ENCODE measurements at regions not wholly inside any gene's neighbourhood (a gene's known extent, or its start where the extent isn't known, plus 50 kb on each side); places are given as distances from the start of the nearest gene placed in this dataset.

GRCh38 chr14:104521816-104522745 lies 57.5 kb upstream of the C14orf180 start:
- DNase-seq (ENCODE audit: extremely low read depth in 1 of 2, low read depth in 1 of 2) = no peak

DNA sequence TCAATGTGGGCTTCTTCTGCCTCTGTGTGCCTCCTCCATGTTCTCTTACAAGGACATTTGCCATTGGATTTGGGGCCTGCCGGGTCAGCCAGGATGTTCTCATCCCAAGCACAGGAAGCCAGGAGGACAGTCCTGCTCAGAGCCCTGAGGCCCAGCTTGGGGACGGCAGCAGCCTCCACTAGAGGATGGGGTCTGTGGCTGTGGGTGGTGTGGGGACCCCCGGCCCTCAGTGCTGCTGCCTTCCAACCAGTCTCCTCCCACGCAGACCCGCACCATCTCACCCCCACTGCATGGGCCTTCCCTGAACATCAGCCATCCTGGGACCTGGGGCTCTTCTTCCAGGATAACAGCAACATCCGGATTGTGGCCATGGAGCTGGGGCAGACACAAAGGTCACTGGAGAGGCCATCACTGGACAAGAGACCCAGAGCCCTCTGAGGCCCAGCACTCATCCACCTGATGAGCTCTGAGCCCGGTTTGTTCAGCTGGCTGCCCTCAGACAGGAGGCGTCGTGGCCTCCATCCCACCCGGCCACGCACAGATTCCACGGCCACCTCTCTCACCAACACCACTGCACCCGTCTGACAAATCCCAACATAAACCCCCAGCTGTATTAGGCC lies 56.5 kb upstream of the C14orf180 start:
- DNase-seq (ENCODE audit: extremely low read depth in 1 of 2, low read depth in 1 of 2) = no peak

GRCh38 chr14:104523546-104523935 lies 56.0 kb upstream of the C14orf180 start:
- no peak for DNase-seq (ENCODE audit: extremely low read depth in 1 of 2, low read depth in 1 of 2)

DNA sequence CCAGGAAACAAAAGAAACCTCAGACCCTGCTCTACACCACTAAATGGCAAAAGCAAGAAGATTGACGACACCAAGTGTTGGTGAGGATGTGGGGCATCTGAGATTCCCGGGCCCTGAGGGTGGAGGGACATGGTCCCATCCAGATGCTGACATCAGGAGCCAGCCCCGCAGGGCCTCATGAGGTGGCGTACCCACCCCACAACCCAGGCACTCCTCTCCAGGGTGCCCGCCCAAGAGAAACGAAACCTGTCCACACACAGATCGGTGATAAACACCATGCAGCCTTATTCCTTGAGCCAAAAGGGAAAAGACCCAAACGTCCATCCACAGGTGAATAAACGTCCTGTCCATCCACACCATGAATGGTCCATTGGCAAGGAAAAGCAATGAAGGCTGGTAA lies 54.8 kb upstream of the C14orf180 start:
- DNase-seq (ENCODE audit: extremely low read depth in 1 of 2, low read depth in 1 of 2) = no peak

DNA sequence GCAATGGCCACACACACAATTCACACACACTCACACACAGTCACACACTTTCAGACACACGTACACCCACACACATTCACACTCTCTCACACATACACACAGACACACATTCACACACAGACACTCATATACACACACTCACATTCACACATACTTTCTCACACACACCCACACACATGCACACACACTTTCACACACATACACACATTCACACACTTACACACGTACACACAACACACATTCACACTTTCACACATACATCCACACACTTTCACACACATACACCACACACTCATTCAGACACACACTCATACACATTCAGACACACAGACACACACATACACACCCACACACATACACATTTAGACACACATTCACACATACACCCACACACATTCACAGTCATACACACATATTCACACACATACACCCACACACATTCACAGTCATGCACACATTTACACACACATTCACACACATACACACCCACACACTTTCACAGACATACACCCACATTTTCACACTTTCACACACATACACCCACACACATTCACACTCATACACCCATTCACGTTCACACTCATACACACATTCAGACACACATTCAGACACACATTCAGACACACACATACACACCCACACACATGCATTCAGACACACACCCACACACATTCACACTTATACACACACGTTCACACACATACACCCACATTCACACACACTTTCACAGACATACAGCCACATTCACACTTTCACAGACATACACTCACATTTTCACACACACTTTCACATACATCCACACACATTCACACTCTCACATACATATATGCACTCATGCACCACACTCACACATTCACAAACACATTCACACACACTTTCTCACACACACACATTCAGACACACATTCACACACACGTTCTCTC lies 52.6 kb upstream of the C14orf180 start:
- no peak for DNase-seq (ENCODE audit: extremely low read depth in 1 of 2, low read depth in 1 of 2)

DNA sequence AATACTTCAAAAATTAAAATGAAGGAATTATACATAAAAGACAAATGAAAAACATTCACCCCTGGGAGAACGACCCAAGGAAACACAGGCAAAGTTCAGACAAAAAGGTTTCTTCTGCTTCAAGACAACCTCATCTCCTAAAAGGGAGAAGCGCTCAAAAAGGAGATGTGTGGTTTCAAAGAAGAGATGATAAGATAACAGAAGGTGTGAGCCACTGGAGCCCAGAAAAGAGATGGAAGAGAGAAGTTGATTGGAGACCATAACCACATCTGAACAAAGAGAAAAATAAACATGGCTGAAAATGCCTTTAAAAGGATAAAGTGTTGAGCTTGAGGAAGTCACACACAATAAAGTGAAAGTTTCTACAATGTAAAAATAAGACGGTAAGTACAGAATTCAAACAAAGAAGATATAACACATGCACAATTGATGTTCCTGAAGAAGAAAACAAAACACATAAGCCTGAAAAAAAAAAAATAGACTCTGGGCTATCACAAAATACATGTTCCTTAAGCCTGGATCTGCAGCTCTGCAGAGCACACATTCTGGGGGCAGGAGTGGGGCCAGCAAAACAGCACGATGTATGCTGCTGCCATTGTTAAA lies 51.6 kb upstream of the C14orf180 start:
- no peak for DNase-seq (ENCODE audit: extremely low read depth in 1 of 2, low read depth in 1 of 2)

GRCh38 chr14:104528496-104528895 lies 51.1 kb upstream of the C14orf180 start:
- DNase-seq (ENCODE audit: extremely low read depth in 1 of 2, low read depth in 1 of 2) = no peak
